DOHH2 (cell line): ENCODE measurements at regions not wholly inside any gene's neighbourhood (a gene's known extent, or its start where the extent isn't known, plus 50 kb on each side); places are given as distances from the start of the nearest gene placed in this dataset.

Experiments
- H3F3A ChIP-seq: fragments of 200-600 bp; sonication (generic), shearing (Covaris generic); 2 replicates; pipeline ENCODE4 v1.6.0; 2016; ENCODE audit warnings: antibody characterized with exemption, mild to moderate bottlenecking; ENCODE audit not compliant: control insufficient read depth, insufficient read depth
- H3K27ac ChIP-seq: fragments of 200-600 bp; sonication (generic); 2 replicates; pipeline ENCODE4 v1.5.1; 2014; ENCODE audit warnings: low read depth, mild to moderate bottlenecking, low read length, moderate library complexity
- H3K27me3 ChIP-seq: fragments of 200-600 bp; sonication (generic); 2 replicates; pipeline ENCODE4 v1.6.1; 2014; ENCODE audit warnings: mild to moderate bottlenecking, low read length, mixed read lengths; ENCODE audit not compliant: control insufficient read depth
- H3K36me3 ChIP-seq: fragments of 200-600 bp; sonication (generic); 2 replicates; pipeline ENCODE4 v1.6.1; 2014; ENCODE audit warnings: mild to moderate bottlenecking, low read length, moderate library complexity, mixed read lengths; ENCODE audit not compliant: control insufficient read depth
- H3K4me1 ChIP-seq: fragments of 200-600 bp; sonication (generic); 2 replicates; pipeline ENCODE4 v1.6.1; 2014; ENCODE audit warnings: mild to moderate bottlenecking, low read length, mixed read lengths; ENCODE audit not compliant: control insufficient read depth
- H3K4me2 ChIP-seq: fragments of 200-600 bp; sonication (generic); 2 replicates; pipeline ENCODE4 v1.6.0; 2014; ENCODE audit warnings: mild to moderate bottlenecking, low read length, moderate library complexity
- H3K4me3 ChIP-seq: fragments of 200-600 bp; sonication (generic); 2 replicates; pipeline ENCODE4 v1.5.1; 2014; ENCODE audit warnings: mild to moderate bottlenecking, low read length, mixed read lengths
- H3K79me2 ChIP-seq: fragments of 200-600 bp; sonication (generic); 2 replicates; pipeline ENCODE4 v1.6.1; 2014; ENCODE audit warnings: mild to moderate bottlenecking, low read length, mixed read lengths; ENCODE audit not compliant: control insufficient read depth
- H3K9me2 ChIP-seq: fragments of 200-600 bp; sonication (generic); replicated peaks from 2 replicates; pipeline ENCODE4 v1.6.1; 2014; ENCODE audit warnings: mild to moderate bottlenecking, low read length, mixed read lengths; ENCODE audit not compliant: control insufficient read depth
- H3K9me3 ChIP-seq: fragments of 200-600 bp; sonication (generic); 2 replicates; pipeline ENCODE4 v1.6.1; 2014; ENCODE audit warnings: antibody characterized with exemption, low read length, mixed read lengths; ENCODE audit not compliant: control insufficient read depth, insufficient read depth
- H4K20me1 ChIP-seq: fragments of 200-600 bp; sonication (generic); 2 replicates; pipeline ENCODE4 v1.6.0; 2014; ENCODE audit warnings: low read depth, mild to moderate bottlenecking, antibody characterized with exemption, low read length, moderate library complexity; ENCODE audit not compliant: control insufficient read depth, insufficient read depth
- EZH2phosphoT487 ChIP-seq: fragments of 200-600 bp; sonication (generic); IDR thresholded peaks from 2 replicates; pipeline ENCODE4 v1.6.1; 2017; ENCODE audit warnings: borderline replicate concordance, mild to moderate bottlenecking, antibody characterized with exemption, low read length, moderate library complexity, mixed read lengths
- TF ChIP-seq, protein P1 (sequence below): fragments of 200-600 bp; sonication (generic); IDR thresholded peaks from one replicate; pipeline ENCODE4 v1.5.1; 2014; ENCODE audit warnings: antibody characterized with exemption, mild to moderate bottlenecking, low read depth, low read length; ENCODE audit not compliant: poor library complexity, severe bottlenecking

- Histone ChIP-seq H3F3A (no peaks in the 10 kb centered on the region), H3K36me3 (no peaks in the 10 kb centered on the region), H3K4me3 (no peak overlapping the region), H3K27me3 (peaks cover 7% of the 10 kb centered on the region; the same call in 1 of the 2 replicates), H3K79me2 (no peaks in the 10 kb centered on the region), H3K4me1 (no peaks in the 10 kb centered on the region), H4K20me1 (no peaks in the 10 kb centered on the region), H3K4me2 (no peak overlapping the region), H3K9me3 (no peaks in the 10 kb centered on the region), H3K9me2 (no peaks in the 10 kb centered on the region), H3K27ac (no peak overlapping the region)
- TF ChIP-seq, protein P1, sequence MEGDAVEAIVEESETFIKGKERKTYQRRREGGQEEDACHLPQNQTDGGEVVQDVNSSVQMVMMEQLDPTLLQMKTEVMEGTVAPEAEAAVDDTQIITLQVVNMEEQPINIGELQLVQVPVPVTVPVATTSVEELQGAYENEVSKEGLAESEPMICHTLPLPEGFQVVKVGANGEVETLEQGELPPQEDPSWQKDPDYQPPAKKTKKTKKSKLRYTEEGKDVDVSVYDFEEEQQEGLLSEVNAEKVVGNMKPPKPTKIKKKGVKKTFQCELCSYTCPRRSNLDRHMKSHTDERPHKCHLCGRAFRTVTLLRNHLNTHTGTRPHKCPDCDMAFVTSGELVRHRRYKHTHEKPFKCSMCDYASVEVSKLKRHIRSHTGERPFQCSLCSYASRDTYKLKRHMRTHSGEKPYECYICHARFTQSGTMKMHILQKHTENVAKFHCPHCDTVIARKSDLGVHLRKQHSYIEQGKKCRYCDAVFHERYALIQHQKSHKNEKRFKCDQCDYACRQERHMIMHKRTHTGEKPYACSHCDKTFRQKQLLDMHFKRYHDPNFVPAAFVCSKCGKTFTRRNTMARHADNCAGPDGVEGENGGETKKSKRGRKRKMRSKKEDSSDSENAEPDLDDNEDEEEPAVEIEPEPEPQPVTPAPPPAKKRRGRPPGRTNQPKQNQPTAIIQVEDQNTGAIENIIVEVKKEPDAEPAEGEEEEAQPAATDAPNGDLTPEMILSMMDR, result no peak
- TF ChIP-seq EZH2phosphoT487, result no peak
These were observed 242.7 kb upstream of the IRF2BP2 start for GRCh38 chr1:234852659-234853058.

DNA sequence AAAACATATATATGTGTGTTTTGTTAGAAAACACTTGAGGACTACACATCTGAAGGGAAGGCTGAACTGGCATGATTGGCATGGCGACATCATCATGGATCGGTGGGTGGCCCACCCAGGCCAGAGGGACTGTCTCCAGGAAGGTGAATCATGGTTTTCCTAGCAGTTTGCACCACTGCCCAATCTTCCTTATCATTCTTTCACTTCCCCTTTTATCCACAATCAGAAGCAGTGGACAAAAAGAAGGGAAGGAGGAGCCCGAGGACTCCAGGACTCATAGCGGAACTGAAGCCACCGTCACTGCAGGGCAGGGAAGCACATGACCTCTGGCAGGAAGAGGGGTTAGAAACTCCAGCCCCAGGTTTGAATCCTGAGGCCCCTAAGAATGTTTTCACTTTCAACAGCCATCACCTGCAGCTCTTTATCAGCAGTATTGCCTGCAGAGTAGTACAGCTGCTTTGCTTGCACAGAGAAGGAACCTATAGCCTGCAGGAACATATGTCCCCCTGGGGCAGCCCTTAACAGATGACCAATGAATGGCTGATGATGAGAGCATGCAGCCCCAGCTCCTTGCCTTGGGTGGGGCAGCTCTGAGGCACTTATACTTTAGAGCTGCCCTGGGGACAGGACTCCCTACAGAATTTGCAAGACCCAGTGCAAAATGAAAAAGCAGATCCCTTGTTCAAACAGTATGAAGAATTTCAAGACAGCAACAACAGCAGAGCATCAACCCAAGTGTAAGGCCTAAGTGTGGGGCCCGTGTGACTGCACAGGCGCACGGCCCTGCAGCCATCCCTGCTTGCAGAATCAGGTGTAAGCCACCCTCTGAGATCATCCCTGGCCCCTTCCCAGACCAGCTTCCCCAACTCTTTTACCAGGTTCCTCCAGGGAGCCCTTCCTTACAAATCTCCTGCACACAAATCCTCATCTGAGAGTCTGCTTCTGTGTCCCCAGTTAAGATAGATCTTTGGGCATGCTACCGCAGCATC is 241.8 kb upstream of the IRF2BP2 start:
- no peaks in the 10 kb centered on the region for H3K9me2 ChIP-seq
- no peaks in the 10 kb centered on the region for H3K4me1 ChIP-seq
- H3K9me3 ChIP-seq, result no peaks in the 10 kb centered on the region
- no peak overlapping the region for H3K4me2 ChIP-seq
- H3F3A ChIP-seq, result no peaks in the 10 kb centered on the region
- peaks cover 16% of the 10 kb centered on the region for H3K27me3 ChIP-seq
- H3K79me2 ChIP-seq, result no peaks in the 10 kb centered on the region
- H4K20me1 ChIP-seq, result no peaks in the 10 kb centered on the region
- H3K4me3 ChIP-seq, result no peak overlapping the region
- no peaks in the 10 kb centered on the region for H3K36me3 ChIP-seq
- H3K27ac ChIP-seq, result no peak overlapping the region
- no peak for TF ChIP-seq EZH2phosphoT487
- TF ChIP-seq, protein P1, result no peak

GRCh38 chr1:234849832-234850231 is 239.9 kb upstream of the IRF2BP2 start:
- no peak overlapping the region for H3K4me3 ChIP-seq
- no peak overlapping the region for H3K4me2 ChIP-seq
- H3K9me3 ChIP-seq, result no peaks in the 10 kb centered on the region
- H3K36me3 ChIP-seq, result no peaks in the 10 kb centered on the region
- H3K9me2 ChIP-seq, result no peaks in the 10 kb centered on the region
- no peaks in the 10 kb centered on the region for H3F3A ChIP-seq
- TF ChIP-seq EZH2phosphoT487, result no peak
- H3K27ac ChIP-seq, result no peak overlapping the region
- peaks cover 32% of the 10 kb centered on the region for H3K27me3 ChIP-seq
- H3K4me1 ChIP-seq, result no peaks in the 10 kb centered on the region
- H4K20me1 ChIP-seq, result no peaks in the 10 kb centered on the region
- H3K79me2 ChIP-seq, result no peaks in the 10 kb centered on the region
